ENCODE measurements at regions not wholly inside any gene's neighbourhood (a gene's known extent, or its start where the extent isn't known, plus 50 kb on each side); places are given as distances from the start of the nearest gene placed in this dataset.

DNA sequence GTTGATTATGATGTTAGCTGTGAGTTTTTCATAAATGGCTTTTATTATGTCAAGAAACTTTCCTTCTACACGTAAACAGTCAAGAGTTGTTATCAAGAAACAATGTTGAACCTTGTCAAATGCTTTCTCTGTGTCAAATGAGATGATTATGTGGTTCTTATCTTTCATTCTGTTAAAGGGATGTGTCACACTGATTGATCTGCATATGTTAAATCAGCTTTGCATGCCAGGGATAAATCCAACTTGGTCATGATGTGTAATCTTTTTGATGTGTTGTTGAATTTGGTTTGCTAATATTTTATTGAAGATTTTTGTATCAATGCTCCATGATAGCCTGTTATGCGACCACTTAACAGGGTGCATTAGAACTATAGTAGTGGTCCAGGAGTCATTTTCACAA lies 107.3 kb downstream of the C1QL2 start:
- DNase-seq: no peak
- Histone ChIP-seq H3K4me3 (ENCODE audit: low read length) (no peak overlapping the region), H3K27me3 (ENCODE audit: control insufficient read depth, insufficient read depth, low read length) (no peaks in the 10 kb centered on the region), H3K27ac (ENCODE audit: low read length) (no peak overlapping the region), H3K9me3 (ENCODE audit: control insufficient read depth, low read depth, low read length) (peaks cover 5% of the 10 kb centered on the region), H3K36me3 (ENCODE audit: control insufficient read depth, insufficient read depth, low read length) (no peaks in the 10 kb centered on the region), H3K4me1 (ENCODE audit: control insufficient read depth, insufficient read depth, low read length) (peaks cover 7% of the 10 kb centered on the region)
- WGBS (ENCODE audit: insufficient coverage, low lambda C conversion rate): 89% methylated on average over 1 of the region's 2 CpGs

DNA sequence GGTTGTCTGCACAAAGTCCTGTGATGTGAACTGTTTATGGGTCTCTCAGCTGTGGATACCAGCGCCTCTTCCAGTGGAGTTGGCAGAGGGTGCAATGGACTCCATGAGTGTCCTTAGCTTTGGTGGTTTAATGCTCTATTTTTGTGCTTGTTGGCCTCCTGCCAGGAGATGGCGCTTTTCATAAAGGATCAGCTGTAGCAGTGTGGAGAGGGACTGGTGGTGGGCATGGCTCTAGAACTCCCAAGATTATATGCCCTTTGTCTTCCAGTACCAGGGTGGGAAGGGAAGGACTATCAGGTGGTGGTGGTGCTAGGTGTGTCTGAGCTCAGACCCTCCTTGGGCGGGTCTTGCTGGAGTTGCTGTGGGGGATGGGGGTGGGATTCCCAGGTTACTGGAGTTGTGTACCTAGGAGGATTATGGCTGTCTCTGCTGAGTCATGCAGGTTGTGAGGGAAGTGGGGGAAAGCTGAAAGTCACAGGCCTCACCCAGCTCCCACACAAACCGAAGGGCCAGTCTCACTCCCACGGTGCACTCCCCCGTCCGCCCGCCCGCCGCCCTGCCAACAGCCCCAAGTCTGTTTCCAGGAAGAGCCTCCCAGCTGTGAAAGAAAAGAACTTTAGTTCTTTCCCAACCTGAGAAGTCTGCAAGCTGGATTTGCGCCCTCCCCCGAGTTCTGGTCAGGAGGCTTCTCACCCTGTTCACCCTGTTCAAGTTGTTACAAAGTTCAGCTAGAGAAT lies 108.1 kb downstream of the MARCO start:
- H3K36me3 ChIP-seq (ENCODE audit: control insufficient read depth, insufficient read depth, low read length): no peaks in the 10 kb centered on the region
- DNase-seq: peak; percentile 54 to 58

More for the DNA sequence above, 108.1 kb downstream of the MARCO start:
- Histone ChIP-seq H3K4me1 (ENCODE audit: control insufficient read depth, insufficient read depth, low read length) (peaks cover 7% of the 10 kb centered on the region), H3K27ac (ENCODE audit: low read length) (peak overlapping the region; percentile 25), H3K27me3 (ENCODE audit: control insufficient read depth, insufficient read depth, low read length) (no peaks in the 10 kb centered on the region), H3K9me3 (ENCODE audit: control insufficient read depth, low read depth, low read length) (no peaks in the 10 kb centered on the region), H3K4me3 (ENCODE audit: low read length) (no peak overlapping the region)
- WGBS (ENCODE audit: insufficient coverage, low lambda C conversion rate): no CpG with 5 or more reads among the region's 12 CpGs
